Activated CD8-positive, alpha-beta memory T cell treated with anti-CD3 and anti-CD28 coated beads for 24 hours (primary cell): ENCODE measurements at regions not wholly inside any gene's neighbourhood (a gene's known extent, or its start where the extent isn't known, plus 50 kb on each side); places are given as distances from the start of the nearest gene placed in this dataset.

ENCODE experiments used
- DNase-seq: peaks from one replicate; pipeline ENCODE4 v3.0.0-alpha.2; 2020

- no peak for DNase-seq
These were observed 396.4 kb downstream of the METTL15 start for GRCh38 chr11:28504555-28505110.

- no peak for DNase-seq
These were observed 387.1 kb downstream of the METTL15 start for GRCh38 chr11:28495333-28495732.

GRCh38 chr11:28491431-28491830, 383.2 kb downstream of the METTL15 start:
- DNase-seq: no peak

GRCh38 chr11:28490773-28491382, 382.7 kb downstream of the METTL15 start:
- no peak for DNase-seq

- no peak for DNase-seq
These were observed 380.1 kb downstream of the METTL15 start for GRCh38 chr11:28488336-28488735.

GRCh38 chr11:28483072-28483867, 375.1 kb downstream of the METTL15 start:
- DNase-seq: no peak

GRCh38 chr11:28482666-28483065, 374.5 kb downstream of the METTL15 start:
- DNase-seq: no peak

- no peak for DNase-seq
These were observed 373.7 kb downstream of the METTL15 start for GRCh38 chr11:28481616-28482480.

GRCh38 chr11:28480406-28480805, 372.2 kb downstream of the METTL15 start:
- DNase-seq: no peak

- DNase-seq: no peak
These were observed 368.7 kb downstream of the METTL15 start for GRCh38 chr11:28476864-28477263.

GRCh38 chr11:28476049-28476448, 367.9 kb downstream of the METTL15 start:
- no peak for DNase-seq

- DNase-seq: no peak
These were observed 364.7 kb downstream of the METTL15 start for GRCh38 chr11:28472904-28473303.

GRCh38 chr11:28471537-28471936, 363.3 kb downstream of the METTL15 start:
- no peak for DNase-seq

- DNase-seq: no peak
These were observed 362.0 kb downstream of the METTL15 start for GRCh38 chr11:28470180-28470579.

GRCh38 chr11:28466506-28466905, 358.3 kb downstream of the METTL15 start:
- no peak for DNase-seq

GRCh38 chr11:28464252-28464867, 356.2 kb downstream of the METTL15 start:
- DNase-seq: no peak

GRCh38 chr11:28463826-28464225, 355.6 kb downstream of the METTL15 start:
- DNase-seq: no peak

GRCh38 chr11:28461846-28462245, 353.7 kb downstream of the METTL15 start:
- DNase-seq: no peak

- DNase-seq: no peak
These were observed 353.1 kb downstream of the METTL15 start for GRCh38 chr11:28461338-28461737.

GRCh38 chr11:28460348-28460747, 352.2 kb downstream of the METTL15 start:
- DNase-seq: no peak

- no peak for DNase-seq
These were observed 351.7 kb downstream of the METTL15 start for GRCh38 chr11:28459912-28460311.

GRCh38 chr11:28457481-28458065, 349.4 kb downstream of the METTL15 start:
- no peak for DNase-seq
